MM.1S (cell line): ENCODE measurements at regions not wholly inside any gene's neighbourhood (a gene's known extent, or its start where the extent isn't known, plus 50 kb on each side); places are given as distances from the start of the nearest gene placed in this dataset.

ENCODE experiments used
- DNase-seq: peaks from one replicate; pipeline ENCODE4 v3.0.0-alpha.2; 2015
- H2AFZ ChIP-seq: fragments of 300-600 bp; sonication (generic); 2 replicates; pipeline ENCODE4 v1.6.0; 2016; ENCODE audit warnings: antibody characterized with exemption, low read length
- H3F3A ChIP-seq: fragments of 300-600 bp; sonication (generic); 2 replicates; pipeline ENCODE4 v1.6.1; 2016; ENCODE audit warnings: mild to moderate bottlenecking, antibody characterized with exemption, low read length, moderate library complexity, mixed read lengths; ENCODE audit not compliant: insufficient read depth
- H3K27ac ChIP-seq: fragments of 300-600 bp; sonication (generic); 2 replicates; pipeline ENCODE4 v1.5.1; 2016; ENCODE audit warnings: mild to moderate bottlenecking, low read length
- H3K27me3 ChIP-seq: fragments of 300-600 bp; sonication (generic); replicated peaks from 2 replicates; pipeline ENCODE4 v1.6.0; 2016; ENCODE audit warnings: low read length; ENCODE audit not compliant: insufficient read depth
- H3K36me3 ChIP-seq: fragments of 300-600 bp; sonication (generic); replicated peaks from 2 replicates; pipeline ENCODE4 v1.6.1; 2016; ENCODE audit warnings: mild to moderate bottlenecking, low read length, mixed read lengths; ENCODE audit not compliant: insufficient read depth
- H3K4me1 ChIP-seq: fragments of 300-600 bp; sonication (generic); 2 replicates; pipeline ENCODE4 v1.6.1; 2016; ENCODE audit warnings: low read length, mixed read lengths
- H3K4me2 ChIP-seq: fragments of 300-600 bp; sonication (generic); 2 replicates; pipeline ENCODE4 v1.6.0; 2016; ENCODE audit warnings: low read depth, low read length
- H3K4me3 ChIP-seq: fragments of 300-600 bp; sonication (generic); 2 replicates; pipeline ENCODE4 v1.5.1; 2016; ENCODE audit warnings: low read length, mixed read lengths
- H3K79me2 ChIP-seq: fragments of 300-600 bp; sonication (generic); 2 replicates; pipeline ENCODE4 v1.6.1; 2016; ENCODE audit warnings: mixed run types, low read length, mixed read lengths
- H3K9ac ChIP-seq: fragments of 300-600 bp; sonication (generic); 2 replicates; pipeline ENCODE4 v1.6.1; 2016; ENCODE audit warnings: low read length, mixed read lengths
- H3K9me2 ChIP-seq: fragments of 300-600 bp; sonication (generic); replicated peaks from 2 replicates; pipeline ENCODE4 v1.6.1; 2016; ENCODE audit warnings: mild to moderate bottlenecking, low read length, mixed read lengths; ENCODE audit not compliant: insufficient read depth
- H3K9me3 ChIP-seq: fragments of 300-600 bp; sonication (generic); replicated peaks from 2 replicates; pipeline ENCODE4 v1.6.1; 2016; ENCODE audit warnings: mild to moderate bottlenecking, low read length, mixed read lengths; ENCODE audit not compliant: insufficient read depth
- H4K20me1 ChIP-seq: fragments of 300-600 bp; sonication (generic); 2 replicates; pipeline ENCODE4 v1.6.1; 2016; ENCODE audit warnings: mild to moderate bottlenecking, low read length, moderate library complexity, mixed read lengths; ENCODE audit not compliant: insufficient read depth
- EZH2 ChIP-seq: fragments of 300-600 bp; sonication (generic); optimal IDR thresholded peaks from 2 replicates; pipeline ENCODE3; 2017; ENCODE audit warnings: low read depth, mild to moderate bottlenecking, antibody characterized with exemption, low read length, mixed read lengths
- EZH2phosphoT487 ChIP-seq: fragments of 300-600 bp; sonication (generic); IDR thresholded peaks from 2 replicates; pipeline ENCODE4 v1.6.1; 2018; ENCODE audit warnings: antibody characterized with exemption, low read length
- TF ChIP-seq, protein P1 (sequence below): fragments of 300-600 bp; sonication (generic); IDR thresholded peaks from 2 replicates; pipeline ENCODE4 v1.5.1; 2016; ENCODE audit warnings: antibody characterized with exemption, low read length, mixed read lengths

DNA sequence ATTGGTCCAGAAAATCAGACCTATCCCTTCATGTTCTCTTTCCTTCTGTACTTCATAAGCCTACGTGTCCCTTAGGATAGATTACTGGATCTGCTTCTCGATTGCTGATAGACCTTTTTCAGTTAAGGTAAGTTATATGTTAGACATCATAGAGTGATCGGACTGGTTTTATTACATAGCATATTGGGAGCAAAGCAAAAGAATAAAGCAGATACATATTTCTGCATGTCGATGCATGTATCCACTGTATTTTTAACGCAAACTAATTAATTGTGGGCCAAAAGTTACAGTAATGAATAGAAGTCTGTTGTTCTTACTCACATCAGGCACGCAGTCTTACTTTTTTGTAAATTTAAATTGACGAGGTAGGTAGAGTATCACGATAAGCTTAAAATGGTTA is 106.4 kb downstream of the SLIT2 start:
- Histone ChIP-seq H3K4me3 (no peak overlapping the region), H3K4me1 (no peaks in the 10 kb centered on the region), H3K36me3 (no peaks in the 10 kb centered on the region), H3K9me2 (no peaks in the 10 kb centered on the region), H3K4me2 (no peak overlapping the region), H3K79me2 (no peaks in the 10 kb centered on the region), H3K27me3 (no peaks in the 10 kb centered on the region), H3K9me3 (no peaks in the 10 kb centered on the region), H3F3A (no peaks in the 10 kb centered on the region), H4K20me1 (no peaks in the 10 kb centered on the region), H3K9ac (no peak overlapping the region), H2AFZ (no peak overlapping the region), H3K27ac (no peak overlapping the region)
- no peak for TF ChIP-seq EZH2
- TF ChIP-seq, protein P1, sequence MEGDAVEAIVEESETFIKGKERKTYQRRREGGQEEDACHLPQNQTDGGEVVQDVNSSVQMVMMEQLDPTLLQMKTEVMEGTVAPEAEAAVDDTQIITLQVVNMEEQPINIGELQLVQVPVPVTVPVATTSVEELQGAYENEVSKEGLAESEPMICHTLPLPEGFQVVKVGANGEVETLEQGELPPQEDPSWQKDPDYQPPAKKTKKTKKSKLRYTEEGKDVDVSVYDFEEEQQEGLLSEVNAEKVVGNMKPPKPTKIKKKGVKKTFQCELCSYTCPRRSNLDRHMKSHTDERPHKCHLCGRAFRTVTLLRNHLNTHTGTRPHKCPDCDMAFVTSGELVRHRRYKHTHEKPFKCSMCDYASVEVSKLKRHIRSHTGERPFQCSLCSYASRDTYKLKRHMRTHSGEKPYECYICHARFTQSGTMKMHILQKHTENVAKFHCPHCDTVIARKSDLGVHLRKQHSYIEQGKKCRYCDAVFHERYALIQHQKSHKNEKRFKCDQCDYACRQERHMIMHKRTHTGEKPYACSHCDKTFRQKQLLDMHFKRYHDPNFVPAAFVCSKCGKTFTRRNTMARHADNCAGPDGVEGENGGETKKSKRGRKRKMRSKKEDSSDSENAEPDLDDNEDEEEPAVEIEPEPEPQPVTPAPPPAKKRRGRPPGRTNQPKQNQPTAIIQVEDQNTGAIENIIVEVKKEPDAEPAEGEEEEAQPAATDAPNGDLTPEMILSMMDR: no peak
- no peak for TF ChIP-seq EZH2phosphoT487
- DNase-seq: no peak

DNA sequence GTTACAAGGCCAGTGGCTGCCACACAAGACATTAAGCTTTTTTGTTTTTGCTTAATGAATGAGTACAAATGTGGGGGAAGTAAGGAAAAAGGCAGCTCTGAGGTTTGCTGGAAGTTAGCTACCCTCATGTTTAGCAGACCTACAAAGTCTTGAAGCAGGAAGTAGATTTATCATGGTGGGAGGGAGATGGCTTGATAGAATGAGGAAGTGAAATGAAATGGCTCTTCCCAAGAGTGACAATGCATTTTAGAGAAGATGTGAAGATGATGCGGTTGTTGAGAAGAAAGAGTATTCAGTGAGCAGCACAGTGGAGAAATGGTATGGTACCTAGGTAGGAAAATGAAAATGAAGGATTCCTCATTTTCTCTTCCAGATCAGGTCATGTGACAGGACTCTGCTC is 108.0 kb downstream of the SLIT2 start:
- no peaks in the 10 kb centered on the region for H3K9me2 ChIP-seq
- no peaks in the 10 kb centered on the region for H3K9me3 ChIP-seq
- no peaks in the 10 kb centered on the region for H3K79me2 ChIP-seq
- H3K4me3 ChIP-seq: no peak overlapping the region
- no peaks in the 10 kb centered on the region for H3K27me3 ChIP-seq
- no peak overlapping the region for H3K4me2 ChIP-seq
- H4K20me1 ChIP-seq: no peaks in the 10 kb centered on the region
- no peak for TF ChIP-seq EZH2phosphoT487
- TF ChIP-seq EZH2: no peak
- TF ChIP-seq, protein P1: no peak
- H3K9ac ChIP-seq: no peak overlapping the region
- H3K4me1 ChIP-seq: no peaks in the 10 kb centered on the region
- H3F3A ChIP-seq: no peaks in the 10 kb centered on the region
- peak overlapping the region; percentile 22; the same call in 1 of the 2 replicates for H2AFZ ChIP-seq
- no peaks in the 10 kb centered on the region for H3K36me3 ChIP-seq
- no peak overlapping the region for H3K27ac ChIP-seq
- DNase-seq: no peak

DNA sequence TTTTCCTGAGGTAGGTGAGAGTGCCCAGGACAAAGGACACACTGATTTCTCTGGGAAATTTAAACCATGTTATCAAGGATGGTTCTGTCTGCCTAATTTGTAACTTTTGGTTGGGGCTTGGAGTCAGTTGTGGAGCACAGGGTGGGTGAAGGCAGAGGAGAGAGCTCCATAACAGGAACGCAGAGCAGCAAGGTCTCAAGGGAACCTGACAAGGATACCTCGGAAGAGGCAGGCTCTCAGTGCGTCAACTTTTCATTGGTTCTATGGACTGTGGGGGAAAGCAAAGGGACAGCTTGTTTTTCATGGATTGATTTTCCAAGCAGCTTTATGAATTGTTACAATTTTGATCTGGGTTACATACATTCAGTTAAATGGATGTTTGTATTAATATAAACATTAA is 110.4 kb downstream of the SLIT2 start:
- no peak overlapping the region for H3K4me3 ChIP-seq
- no peak overlapping the region for H3K27ac ChIP-seq
- no peaks in the 10 kb centered on the region for H4K20me1 ChIP-seq
- H3K9ac ChIP-seq: no peak overlapping the region
- H3K36me3 ChIP-seq: no peaks in the 10 kb centered on the region
- H3K9me3 ChIP-seq: no peaks in the 10 kb centered on the region
- H3F3A ChIP-seq: no peaks in the 10 kb centered on the region
- no peak overlapping the region for H3K4me2 ChIP-seq
- H3K4me1 ChIP-seq: no peaks in the 10 kb centered on the region
- no peak overlapping the region for H2AFZ ChIP-seq
- no peaks in the 10 kb centered on the region for H3K79me2 ChIP-seq
- no peak for DNase-seq
- no peak for TF ChIP-seq EZH2phosphoT487
- TF ChIP-seq, protein P1: no peak
- no peak for TF ChIP-seq EZH2
- H3K9me2 ChIP-seq: no peaks in the 10 kb centered on the region
- no peaks in the 10 kb centered on the region for H3K27me3 ChIP-seq
